NCI-H2081 treated with DMSO at 0.1 percent for 48 hours (cell line): ENCODE measurements at regions not wholly inside any gene's neighbourhood (a gene's known extent, or its start where the extent isn't known, plus 50 kb on each side); places are given as distances from the start of the nearest gene placed in this dataset.
"Not testable (repeated sequence)": the region's sequence is repeated elsewhere in the genome, so short reads cannot be mapped to it uniquely, and the experiment has no call there.

Experiments
- DNase-seq: peaks from one replicate; lab custom pipeline; 2025; lab: John Stamatoyannopoulos, UW

- no peak for DNase-seq
These were observed 237.1 kb upstream of the NUDT6 start for GRCh38 chr4:123159479-123159878.

GRCh38 chr4:123162859-123163258, 233.7 kb upstream of the SPRY1 start:
- DNase-seq: no peak

- DNase-seq: no peak
These were observed 233.1 kb upstream of the SPRY1 start for GRCh38 chr4:123163501-123163900.

GRCh38 chr4:123166023-123166422, 230.6 kb upstream of the SPRY1 start:
- DNase-seq: no peak

- DNase-seq: no peak
These were observed 228.7 kb upstream of the SPRY1 start for GRCh38 chr4:123167931-123168330.

GRCh38 chr4:123168812-123169211, 227.8 kb upstream of the SPRY1 start:
- no peak for DNase-seq

- no peak for DNase-seq
These were observed 225.8 kb upstream of the SPRY1 start for GRCh38 chr4:123170843-123171242.

GRCh38 chr4:123176605-123177004, 220.0 kb upstream of the SPRY1 start:
- DNase-seq: no peak

GRCh38 chr4:123182289-123182688, 214.3 kb upstream of the SPRY1 start:
- DNase-seq: no peak

GRCh38 chr4:123183308-123183707, 213.3 kb upstream of the SPRY1 start:
- DNase-seq: no peak

- not testable (repeated sequence) for DNase-seq
These were observed 212.8 kb upstream of the SPRY1 start for GRCh38 chr4:123183754-123184153.

- DNase-seq: no peak
These were observed 209.9 kb upstream of the SPRY1 start for GRCh38 chr4:123186731-123187130.

GRCh38 chr4:123190176-123190575, 206.4 kb upstream of the SPRY1 start:
- no peak for DNase-seq

- no peak for DNase-seq
These were observed 204.9 kb upstream of the SPRY1 start for GRCh38 chr4:123191728-123192127.

- DNase-seq: no peak
These were observed 202.7 kb upstream of the SPRY1 start for GRCh38 chr4:123193802-123194367.

GRCh38 chr4:123198706-123199105, 197.9 kb upstream of the SPRY1 start:
- DNase-seq: no peak

- DNase-seq: no peak
These were observed 196.3 kb upstream of the SPRY1 start for GRCh38 chr4:123200051-123200940.

GRCh38 chr4:123204737-123205136, 191.9 kb upstream of the SPRY1 start:
- no peak for DNase-seq

GRCh38 chr4:123206016-123206415, 190.6 kb upstream of the SPRY1 start:
- DNase-seq: no peak

GRCh38 chr4:123209436-123209835, 187.2 kb upstream of the SPRY1 start:
- no peak for DNase-seq

GRCh38 chr4:123215536-123215935, 181.1 kb upstream of the SPRY1 start:
- no peak for DNase-seq

GRCh38 chr4:123216543-123216942, 180.1 kb upstream of the SPRY1 start:
- DNase-seq: no peak

- no peak for DNase-seq
These were observed 179.6 kb upstream of the SPRY1 start for GRCh38 chr4:123216946-123217345.

- DNase-seq: no peak
These were observed 178.9 kb upstream of the SPRY1 start for GRCh38 chr4:123217664-123218063.
